HepG2 (cell line): ENCODE measurements at regions not wholly inside any gene's neighbourhood (a gene's known extent, or its start where the extent isn't known, plus 50 kb on each side); places are given as distances from the start of the nearest gene placed in this dataset.

Experiments
- ATAC-seq: fragments of 200-7000 bp; cut with Tn5 transposase; 3 replicates; pipeline ENCODE4 v1.9.1; 2020; ENCODE audit warnings: mild to moderate bottlenecking, moderate library complexity
- BruUV-seq: library from RNA; stranded (reverse); fragments of 400-500 nt; replicated peaks from 2 replicates; lab custom pipeline; 2021; lab: Mats Ljungman, UMichigan
- CTCF ChIA-PET: fragments of 300-600 bp; formaldehyde crosslinking; extraction: SDS; loops from one replicate; lab custom pipeline; 2021; ENCODE audit warnings: low total read pairs, inconsistent platforms, low intra/inter-chr PET ratio; lab: Yijun Ruan, JAX
- POLR2A ChIA-PET: fragments of 350-600 bp; sonication (Branson Sonifier 250); formaldehyde crosslinking; loops from one replicate; lab custom pipeline; 2020; ENCODE audit warnings: antibody characterized with exemption, inconsistent platforms; lab: Yijun Ruan, JAX
- DNase-seq: peaks from one replicate; pipeline ENCODE4 v3.0.0-alpha.2; 2015; ENCODE audit warnings: low spot score
- FAIRE-seq: peaks from 3 replicates; lab custom pipeline; 2011; peaks lifted over from hg19 to GRCh38; lab: Jason Lieb, UNC
- H2AFZ ChIP-seq: one replicate; pipeline ENCODE4 v1.6.1; 2011; ENCODE audit warnings: low read length, inconsistent platforms
- H3K27ac ChIP-seq: fragments of 300-600 bp; 3 replicates; pipeline ENCODE4 v1.8.0; 2011; ENCODE audit warnings: mixed run types, mild to moderate bottlenecking, mixed read lengths, low read length, inconsistent platforms; ENCODE audit not compliant: insufficient read depth; ENCODE audit errors: extremely low read length
- H3K27me3 ChIP-seq, 2 experiments: fragments of 200-600 bp in 1 of 2; 2 replicates in 1 of 2; 3 replicates in 1 of 2; pipeline versions ENCODE4 v1.6.0 to v1.8.0; 2011; ENCODE audit warnings: low read length in 2 of 2, mild to moderate bottlenecking in 2 of 2, moderate library complexity in 2 of 2, inconsistent platforms in 1 of 2; ENCODE audit not compliant: insufficient read depth in 2 of 2, control insufficient read depth in 1 of 2
- H3K36me3 ChIP-seq, 2 experiments: fragments of 200-600 bp in 1 of 2; replicated peaks in 1 of 2; 2 replicates in 1 of 2; 3 replicates in 1 of 2; pipeline versions ENCODE4 v1.5.1 to v1.8.0; 2011; ENCODE audit warnings: low read length in 2 of 2, inconsistent platforms in 1 of 2; ENCODE audit not compliant: insufficient read depth in 2 of 2, control insufficient read depth in 1 of 2
- H3K4me1 ChIP-seq: 2 replicates; pipeline ENCODE4 v1.5.1; 2012; ENCODE audit warnings: low read length, inconsistent platforms; ENCODE audit not compliant: insufficient read depth
- H3K4me2 ChIP-seq: 2 replicates; pipeline ENCODE4 v1.6.0; 2011; ENCODE audit warnings: low read depth, low read length, inconsistent platforms
- H3K4me3 ChIP-seq, 3 experiments: fragments of 200-600 bp in 1 of 3; sonication (generic), shearing (Covaris generic) in 1 of 3; replicated peaks in 1 of 3; 2 replicates each; pipeline ENCODE4 v1.5.1; 2011 to 2016; ENCODE audit warnings: low read length in 3 of 3, inconsistent platforms in 2 of 3, low read depth in 2 of 3, mild to moderate bottlenecking in 2 of 3, control low read depth in 1 of 3, mixed read lengths in 1 of 3; ENCODE audit not compliant: insufficient read depth in 1 of 3
- H3K79me2 ChIP-seq: one replicate; pipeline ENCODE4 v1.6.1; 2011; ENCODE audit warnings: low read length, inconsistent platforms; ENCODE audit not compliant: insufficient read depth
- H3K9ac ChIP-seq: 2 replicates; pipeline ENCODE4 v1.6.0; 2011; ENCODE audit warnings: mild to moderate bottlenecking, low read depth, low read length, inconsistent platforms; ENCODE audit not compliant: insufficient read depth
- H3K9me3 ChIP-seq: 2 replicates; pipeline ENCODE4 v1.5.1; 2012; ENCODE audit warnings: mild to moderate bottlenecking, low read length
- H4K20me1 ChIP-seq: 2 replicates; pipeline ENCODE4 v1.6.0; 2011; ENCODE audit warnings: inconsistent platforms, mild to moderate bottlenecking, low read length, moderate library complexity; ENCODE audit not compliant: insufficient read depth
- ETS1 ChIP-seq: sonication (generic); formaldehyde crosslinking; IDR thresholded peaks from 2 replicates; pipeline ENCODE4 v1.4.0; 2020; ENCODE audit warnings: missing genetic modification reagents
- KLF12 ChIP-seq: sonication (generic); formaldehyde crosslinking; IDR thresholded peaks from 2 replicates; pipeline ENCODE4 v1.4.0; 2020; ENCODE audit warnings: missing genetic modification reagents, borderline replicate concordance
- NFAT5 ChIP-seq: sonication (generic); formaldehyde crosslinking; IDR thresholded peaks from 2 replicates; pipeline ENCODE4 v1.4.0; 2020; ENCODE audit warnings: missing genetic modification reagents
- NKX3-1 ChIP-seq: sonication (generic); formaldehyde crosslinking; IDR thresholded peaks from 2 replicates; pipeline ENCODE4 v1.5.0; 2020; ENCODE audit warnings: missing genetic modification reagents
- RFX3 ChIP-seq: IDR thresholded peaks from 2 replicates; pipeline ENCODE4 v1.6.1; 2016; ENCODE audit warnings: missing biosample characterization, missing genetic modification reagents
- ZBTB4 ChIP-seq: sonication (generic); formaldehyde crosslinking; IDR thresholded peaks from 2 replicates; pipeline ENCODE4 v1.4.0; 2020; ENCODE audit warnings: missing genetic modification reagents, mild to moderate bottlenecking, borderline replicate concordance
- ZFAT ChIP-seq: sonication (generic); formaldehyde crosslinking; conservative IDR thresholded peaks from 2 replicates; pipeline ENCODE4 v1.8.1; 2023; ENCODE audit warnings: missing genetic modification reagents, inconsistent platforms
- ZFP1 ChIP-seq: IDR thresholded peaks from 2 replicates; pipeline ENCODE4 v1.6.1; 2016
- ZMYM4 ChIP-seq: sonication (generic); formaldehyde crosslinking; IDR thresholded peaks from 2 replicates; pipeline ENCODE4 v1.8.1; 2023; ENCODE audit warnings: mild to moderate bottlenecking, missing genetic modification reagents
- ZNF230 ChIP-seq: sonication (generic); formaldehyde crosslinking; IDR thresholded peaks from 2 replicates; pipeline ENCODE4 v1.4.0; 2020; ENCODE audit warnings: mild to moderate bottlenecking, missing genetic modification reagents
- ZNF639 ChIP-seq: conservative IDR thresholded peaks from 2 replicates; pipeline ENCODE4 v1.6.1; 2018; ENCODE audit warnings: missing genetic modification reagents
- WGBS: methylation state at CpG from one replicate; pipeline ENCODE4 v1.1.6; 2017; ENCODE audit warnings: low lambda C conversion rate; 5-methylcytosine and 5-hydroxymethylcytosine counted together
- in situ Hi-C: cut with HindIII; loops from 2 replicates; pipeline ENCODE4 v1.10.0; 2017; ENCODE audit warnings: low pct_unique_long_range_greater_than_20kb; ENCODE audit not compliant: extremely low pct_ligation_motif_present
- intact Hi-C: fragments of 100-400 bp; cut with micrococcal nuclease; formaldehyde crosslinking; loops from one replicate; pipeline ENCODE4 v1.10.0; 2022; ENCODE audit not compliant: unreplicated experiment

DNA sequence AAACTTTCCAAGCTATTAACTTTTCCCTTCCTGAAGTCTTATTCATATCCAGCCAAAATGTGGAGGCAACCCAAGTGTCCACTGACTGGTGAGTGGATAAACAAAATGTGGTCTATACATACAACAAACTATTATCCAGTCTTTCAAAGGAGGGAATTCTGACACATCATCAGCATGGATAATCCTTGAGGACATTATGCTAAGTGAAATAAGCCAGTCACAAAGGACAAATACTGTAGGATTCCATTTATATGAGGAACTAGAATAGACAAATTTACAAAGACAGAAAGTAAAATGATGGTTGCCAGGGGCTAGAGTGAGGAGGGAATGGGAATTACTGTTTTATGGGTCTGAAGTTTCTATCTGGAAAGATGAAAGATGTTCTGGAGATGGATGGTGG is 178.7 kb upstream of the PITX2 start (continued):
- TF ChIP-seq ZFAT (CRISPR knock-in tag) (no peak), ZNF230 (no peak)
- TF ChIP-seq, all 625 proteins: peak for 0

DNA sequence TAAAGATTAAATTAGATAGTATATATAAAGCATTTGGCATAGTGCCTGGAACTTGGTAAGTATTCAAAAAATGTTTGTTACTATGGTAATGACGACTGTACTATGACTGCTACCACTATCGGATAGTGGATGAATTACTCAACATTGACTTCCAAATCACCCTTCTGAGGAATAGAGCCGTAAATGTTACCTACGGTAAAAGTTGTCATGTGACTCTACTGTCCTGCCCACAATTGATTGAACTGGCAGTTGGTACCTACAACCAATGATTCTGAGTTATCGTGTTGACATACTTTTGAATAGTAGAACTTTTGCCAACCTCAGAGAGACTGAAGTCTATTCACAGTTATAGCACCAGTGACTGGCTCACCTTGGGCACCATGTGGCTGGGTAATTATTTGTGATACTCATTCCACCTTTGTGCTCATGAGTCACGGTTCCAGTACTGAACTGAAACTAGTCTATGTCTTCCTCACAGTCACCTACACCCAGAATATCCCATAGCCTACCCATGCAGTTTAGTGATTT is 185.5 kb upstream of the PITX2 start:
- ATAC-seq, result no peak
- Histone ChIP-seq H3K36me3 (no peaks in the 10 kb centered on the region), H4K20me1 (no peaks in the 10 kb centered on the region), H3K27ac (no peak overlapping the region), H3K9me3 (no peaks in the 10 kb centered on the region), H2AFZ (no peak overlapping the region), H3K4me3 (no peak overlapping the region), H3K9ac (no peak overlapping the region), H3K79me2 (no peaks in the 10 kb centered on the region), H3K4me1 (no peaks in the 10 kb centered on the region), H3K27me3 (no peaks in the 10 kb centered on the region), H3K4me2 (no peak overlapping the region)
- no TSS peak for BruUV-seq
- in situ Hi-C loops (no loop called here), intact Hi-C loops (no loop called here)
- ChIA-PET POLR2A (no interaction called here), CTCF (no interaction called here)
- WGBS, result 24% methylated on average over 6 of the region's 6 CpGs
- no peak for FAIRE-seq
- DNase-seq, result no peak
- TF ChIP-seq ZBTB4 (CRISPR knock-in tag) (no peak), ZNF639 (CRISPR knock-in tag) (no peak), RFX3 (CRISPR knock-in tag) (no peak), NKX3-1 (CRISPR knock-in tag) (no peak), NFAT5 (CRISPR knock-in tag) (no peak), KLF12 (no peak), ETS1 (CRISPR knock-in tag) (no peak), ZMYM4 (no peak), ZFP1 (CRISPR knock-in tag) (no peak)
